ENCODE measurements at regions not wholly inside any gene's neighbourhood (a gene's known extent, or its start where the extent isn't known, plus 50 kb on each side); places are given as distances from the start of the nearest gene placed in this dataset.

DNA sequence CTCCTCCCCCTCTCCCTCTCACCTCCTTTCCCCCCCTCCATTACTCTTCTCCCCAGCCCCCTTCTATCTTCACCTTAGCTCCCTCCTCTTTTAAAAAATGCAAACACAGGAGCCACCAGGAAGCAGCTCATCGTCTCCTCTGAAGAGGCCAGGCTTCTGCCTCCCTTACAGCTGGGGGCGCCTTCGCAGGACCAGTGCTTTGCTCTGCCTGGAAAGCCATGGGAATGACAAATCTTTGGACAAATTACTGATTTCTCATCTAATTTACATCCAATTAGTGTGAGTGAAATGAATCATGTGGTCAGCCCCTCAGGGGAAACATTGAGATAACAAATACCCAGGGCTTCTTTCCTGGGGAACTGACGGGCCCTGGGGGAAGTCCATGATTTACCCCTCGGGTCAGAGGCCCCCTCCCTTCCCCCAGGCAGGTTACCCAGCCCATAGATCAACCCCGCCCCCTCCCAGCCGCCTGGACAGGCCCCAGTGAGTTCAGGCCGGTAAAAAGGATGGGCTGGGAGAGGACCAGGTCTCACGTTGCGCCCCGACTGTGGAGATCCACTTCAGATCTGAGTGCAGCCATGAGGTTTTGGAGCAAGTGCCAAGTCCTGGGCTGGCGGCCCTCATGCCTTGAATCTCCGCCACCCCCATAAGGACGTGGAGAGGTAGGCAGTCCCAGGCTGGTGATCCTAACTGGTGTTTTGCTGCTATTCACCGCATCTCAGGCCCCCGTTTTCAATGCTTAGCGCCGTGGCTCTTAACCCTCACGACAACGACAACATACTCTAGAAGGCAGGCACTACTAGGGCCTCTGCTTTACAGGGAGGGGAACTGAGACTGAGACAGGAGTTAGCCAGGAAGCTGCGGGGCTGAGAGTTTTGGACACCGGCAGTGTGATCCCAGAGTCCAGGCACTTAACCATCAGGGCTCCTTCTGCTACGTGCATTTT lies 300.8 kb downstream of the RRAGC start:
- TF ChIP-seq ZNF671 (CRISPR knock-in tag; IDR thresholded peaks at IDR 0.05) (no peak), CBFB (CRISPR knock-in tag; IDR thresholded peaks at IDR 0.05; ENCODE audit: low read depth) (no peak), RORB (CRISPR knock-in tag; IDR thresholded peaks at IDR 0.05) (no peak), ZBTB21 (CRISPR knock-in tag; IDR thresholded peaks at IDR 0.05; ENCODE audit: borderline replicate concordance) (no peak), FOXK1 (CRISPR knock-in tag; IDR thresholded peaks at IDR 0.05) (no peak)
- TF ChIP-seq, protein P1, sequence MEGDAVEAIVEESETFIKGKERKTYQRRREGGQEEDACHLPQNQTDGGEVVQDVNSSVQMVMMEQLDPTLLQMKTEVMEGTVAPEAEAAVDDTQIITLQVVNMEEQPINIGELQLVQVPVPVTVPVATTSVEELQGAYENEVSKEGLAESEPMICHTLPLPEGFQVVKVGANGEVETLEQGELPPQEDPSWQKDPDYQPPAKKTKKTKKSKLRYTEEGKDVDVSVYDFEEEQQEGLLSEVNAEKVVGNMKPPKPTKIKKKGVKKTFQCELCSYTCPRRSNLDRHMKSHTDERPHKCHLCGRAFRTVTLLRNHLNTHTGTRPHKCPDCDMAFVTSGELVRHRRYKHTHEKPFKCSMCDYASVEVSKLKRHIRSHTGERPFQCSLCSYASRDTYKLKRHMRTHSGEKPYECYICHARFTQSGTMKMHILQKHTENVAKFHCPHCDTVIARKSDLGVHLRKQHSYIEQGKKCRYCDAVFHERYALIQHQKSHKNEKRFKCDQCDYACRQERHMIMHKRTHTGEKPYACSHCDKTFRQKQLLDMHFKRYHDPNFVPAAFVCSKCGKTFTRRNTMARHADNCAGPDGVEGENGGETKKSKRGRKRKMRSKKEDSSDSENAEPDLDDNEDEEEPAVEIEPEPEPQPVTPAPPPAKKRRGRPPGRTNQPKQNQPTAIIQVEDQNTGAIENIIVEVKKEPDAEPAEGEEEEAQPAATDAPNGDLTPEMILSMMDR (IDR thresholded peaks at IDR 0.05): no peak

Data from WTC11 (cell line).